Glutamatergic neuron (in vitro differentiated cells): ENCODE measurements at regions not wholly inside any gene's neighbourhood (a gene's known extent, or its start where the extent isn't known, plus 50 kb on each side); places are given as distances from the start of the nearest gene placed in this dataset.

Source experiments
- DNase-seq: peaks from one replicate; pipeline ENCODE4 v3.0.0; 2022
- H3K27ac Mint-ChIP-seq: one replicate; pipeline ENCODE4 v1.8.0; 2020; ENCODE audit warnings: mild to moderate bottlenecking, mixed read lengths, inconsistent platforms; ENCODE audit not compliant: unreplicated experiment
- H3K27me3 Mint-ChIP-seq: one replicate; pipeline ENCODE4 v1.8.0; 2020; ENCODE audit warnings: mild to moderate bottlenecking, moderate library complexity, mixed read lengths, inconsistent platforms; ENCODE audit not compliant: unreplicated experiment
- H3K36me3 Mint-ChIP-seq: one replicate; pipeline ENCODE4 v1.8.0; 2020; ENCODE audit warnings: mild to moderate bottlenecking, mixed read lengths, inconsistent platforms; ENCODE audit not compliant: unreplicated experiment
- H3K4me1 Mint-ChIP-seq: one replicate; pipeline ENCODE4 v1.8.0; 2020; ENCODE audit warnings: mild to moderate bottlenecking, low read depth, mixed read lengths, inconsistent platforms; ENCODE audit not compliant: unreplicated experiment
- H3K4me3 Mint-ChIP-seq: one replicate; pipeline ENCODE4 v1.8.0; 2020; ENCODE audit warnings: mild to moderate bottlenecking, mixed read lengths, inconsistent platforms; ENCODE audit not compliant: unreplicated experiment
- H3K9me3 Mint-ChIP-seq: one replicate; pipeline ENCODE4 v1.8.0; 2020; ENCODE audit warnings: mild to moderate bottlenecking, moderate library complexity, mixed read lengths, inconsistent platforms; ENCODE audit not compliant: unreplicated experiment
- CTCF ChIP-seq: fragments of 200-600 bp; sonication (generic); IDR thresholded peaks from one replicate; pipeline ENCODE4 v1.5.0; 2021; ENCODE audit not compliant: partially characterized antibody, unreplicated experiment

GRCh38 chr9:38120961-38121360 is 51.9 kb upstream of the SHB start:
- Mint-ChIP-seq H3K4me3 (no peak overlapping the region), H3K36me3 (peaks cover 4% of the 10 kb centered on the region), H3K4me1 (peaks cover 5% of the 10 kb centered on the region), H3K9me3 (peaks cover 3% of the 10 kb centered on the region), H3K27ac (no peak overlapping the region), H3K27me3 (peaks cover 4% of the 10 kb centered on the region)
- no peak for DNase-seq
- TF ChIP-seq CTCF = no peak

GRCh38 chr9:38119560-38120236 is 50.7 kb upstream of the SHB start:
- peaks cover 3% of the 10 kb centered on the region for H3K27me3 Mint-ChIP-seq
- H3K4me1 Mint-ChIP-seq = peaks cover 5% of the 10 kb centered on the region
- H3K36me3 Mint-ChIP-seq = no peaks in the 10 kb centered on the region
- no peak for DNase-seq
- H3K27ac Mint-ChIP-seq = no peak overlapping the region
- no peak for TF ChIP-seq CTCF
- no peaks in the 10 kb centered on the region for H3K9me3 Mint-ChIP-seq
- H3K4me3 Mint-ChIP-seq = no peak overlapping the region

GRCh38 chr9:38118862-38119438 is 49.9 kb upstream of the SHB start:
- H3K27ac Mint-ChIP-seq = no peak overlapping the region
- peaks cover 5% of the 10 kb centered on the region for H3K4me1 Mint-ChIP-seq
- peaks cover 3% of the 10 kb centered on the region for H3K27me3 Mint-ChIP-seq
- H3K36me3 Mint-ChIP-seq = no peaks in the 10 kb centered on the region
- DNase-seq = no peak
- no peak overlapping the region for H3K4me3 Mint-ChIP-seq
- H3K9me3 Mint-ChIP-seq = no peaks in the 10 kb centered on the region
- TF ChIP-seq CTCF = no peak
